H9 (cell line): ENCODE measurements at regions not wholly inside any gene's neighbourhood (a gene's known extent, or its start where the extent isn't known, plus 50 kb on each side); places are given as distances from the start of the nearest gene placed in this dataset.

Experiments
- DNase-seq: peaks from one replicate; pipeline ENCODE4 v3.0.0-alpha.2; 2017
- H2AFZ ChIP-seq: one replicate; pipeline ENCODE4 v1.6.1; 2013; ENCODE audit warnings: mild to moderate bottlenecking, low read length, control low read depth, moderate library complexity
- H2AK5ac ChIP-seq: 2 replicates; pipeline ENCODE4 v1.6.1; 2013; ENCODE audit warnings: low read length, control low read depth, mixed read lengths; ENCODE audit not compliant: insufficient read length
- H2BK120ac ChIP-seq: one replicate; pipeline ENCODE4 v1.6.1; 2013; ENCODE audit warnings: low read depth, mild to moderate bottlenecking, low read length, control low read depth, inconsistent platforms; ENCODE audit not compliant: poor library complexity, severe bottlenecking
- H2BK12ac ChIP-seq: 2 replicates; pipeline ENCODE4 v1.6.1; 2013; ENCODE audit warnings: low read length, control low read depth, mixed read lengths, low read depth; ENCODE audit not compliant: insufficient read length
- H2BK15ac ChIP-seq: 2 replicates; pipeline ENCODE4 v1.6.1; 2013; ENCODE audit warnings: low read depth, low read length, control low read depth
- H2BK20ac ChIP-seq: one replicate; pipeline ENCODE4 v1.6.1; 2013; ENCODE audit warnings: low read depth, mild to moderate bottlenecking, low read length, control low read depth, inconsistent platforms; ENCODE audit not compliant: poor library complexity, severe bottlenecking
- H2BK5ac ChIP-seq: 2 replicates; pipeline ENCODE4 v1.6.1; 2013; ENCODE audit warnings: low read length, control low read depth, mixed read lengths; ENCODE audit not compliant: insufficient read length
- H3K14ac ChIP-seq: 2 replicates; pipeline ENCODE4 v1.6.1; 2013; ENCODE audit warnings: low read length, control low read depth; ENCODE audit not compliant: insufficient read depth
- H3K18ac ChIP-seq: 2 replicates; pipeline ENCODE4 v1.6.1; 2013; ENCODE audit warnings: low read depth, mild to moderate bottlenecking, mixed read lengths, low read length, control low read depth; ENCODE audit not compliant: insufficient read length
- H3K23ac ChIP-seq: 2 replicates; pipeline ENCODE4 v1.6.1; 2013; ENCODE audit warnings: low read length, control low read depth, mixed read lengths, low read depth; ENCODE audit not compliant: insufficient read length
- H3K23me2 ChIP-seq: 2 replicates; pipeline ENCODE4 v1.6.1; 2013; ENCODE audit warnings: low read depth, mild to moderate bottlenecking, mixed read lengths, low read length, control low read depth; ENCODE audit not compliant: insufficient read length, poor library complexity, severe bottlenecking
- H3K27ac ChIP-seq: 2 replicates; pipeline ENCODE4 v1.5.1; 2013; ENCODE audit warnings: low read length, control low read depth, mixed read lengths, low read depth; ENCODE audit not compliant: insufficient read length
- H3K27me3 ChIP-seq: 2 replicates; pipeline ENCODE4 v1.6.1; 2013; ENCODE audit warnings: low read length, control low read depth, inconsistent platforms; ENCODE audit not compliant: insufficient read depth
- H3K4ac ChIP-seq: 2 replicates; pipeline ENCODE4 v1.6.1; 2013; ENCODE audit warnings: low read depth, mild to moderate bottlenecking, control low read depth, inconsistent platforms, low read length, moderate library complexity
- H3K4me1 ChIP-seq: 2 replicates; pipeline ENCODE4 v1.6.1; 2013; ENCODE audit warnings: low read length, control low read depth, inconsistent platforms; ENCODE audit not compliant: insufficient read depth
- H3K4me2 ChIP-seq: 2 replicates; pipeline ENCODE4 v1.6.1; 2013; ENCODE audit warnings: low read length, control low read depth, mixed read lengths; ENCODE audit not compliant: insufficient read length, insufficient read depth
- H3K56ac ChIP-seq: 2 replicates; pipeline ENCODE4 v1.6.1; 2013; ENCODE audit warnings: low read depth, mild to moderate bottlenecking, mixed read lengths, low read length, control low read depth; ENCODE audit not compliant: insufficient read length
- H3K79me1 ChIP-seq: 2 replicates; pipeline ENCODE4 v1.6.1; 2013; ENCODE audit warnings: low read depth, mild to moderate bottlenecking, moderate library complexity, low read length, control low read depth, inconsistent platforms; ENCODE audit not compliant: insufficient read depth, poor library complexity, severe bottlenecking
- H3K79me2 ChIP-seq: 2 replicates; pipeline ENCODE4 v1.6.1; 2013; ENCODE audit warnings: low read length, control low read depth, inconsistent platforms; ENCODE audit not compliant: insufficient read depth
- H3K9ac ChIP-seq: 2 replicates; pipeline ENCODE4 v1.6.1; 2013; ENCODE audit warnings: low read length, control low read depth, mixed read lengths; ENCODE audit not compliant: insufficient read length; ENCODE audit errors: extremely low read depth
- H3K9me3 ChIP-seq: one replicate; pipeline ENCODE4 v1.6.1; 2013; ENCODE audit warnings: low read depth, low read length, inconsistent platforms; ENCODE audit not compliant: control insufficient read depth
- H3T11ph ChIP-seq: one replicate; pipeline ENCODE4 v1.6.1; 2013; ENCODE audit warnings: mild to moderate bottlenecking, low read length, control low read depth, inconsistent platforms
- H4K20me1 ChIP-seq: one replicate; pipeline ENCODE4 v1.6.1; 2013; ENCODE audit not compliant: control insufficient read depth, insufficient read length, insufficient read depth
- H4K5ac ChIP-seq: 2 replicates; pipeline ENCODE4 v1.6.1; 2013; ENCODE audit warnings: low read depth, mild to moderate bottlenecking, mixed read lengths, low read length, control low read depth; ENCODE audit not compliant: insufficient read length
- H4K8ac ChIP-seq: replicated peaks from 2 replicates; pipeline ENCODE4 v1.6.1; 2013; ENCODE audit warnings: low read length, control low read depth, mixed read lengths, low read depth; ENCODE audit not compliant: insufficient read length
- H4K91ac ChIP-seq: 2 replicates; pipeline ENCODE4 v1.6.1; 2013; ENCODE audit warnings: low read depth, mild to moderate bottlenecking, moderate library complexity, mixed read lengths, low read length, control low read depth; ENCODE audit not compliant: insufficient read length
- H3K27ac Mint-ChIP-seq, 3 experiments: 2 replicates in 2 of 3; 3 replicates in 1 of 3; pipeline ENCODE4 v1.8.0; 2020 to 2021; ENCODE audit warnings: mixed read lengths in 3 of 3, mild to moderate bottlenecking in 1 of 3, moderate library complexity in 1 of 3
- H3K27me3 Mint-ChIP-seq: 2 replicates; pipeline ENCODE4 v1.8.0; 2021; ENCODE audit warnings: low read depth, mild to moderate bottlenecking, moderate library complexity, mixed read lengths
- H3K36me3 Mint-ChIP-seq, 3 experiments: 2 replicates in 2 of 3; 3 replicates in 1 of 3; pipeline ENCODE4 v1.8.0; 2020 to 2021; ENCODE audit warnings: low read depth in 3 of 3, mixed read lengths in 3 of 3; ENCODE audit not compliant: insufficient read depth in 1 of 3
- H3K4me1 Mint-ChIP-seq, 2 experiments: 2 replicates each; pipeline ENCODE4 v1.8.0; 2020; ENCODE audit warnings: mixed read lengths in 2 of 2
- H3K4me3 Mint-ChIP-seq, 2 experiments: 2 replicates in 1 of 2; 3 replicates in 1 of 2; pipeline ENCODE4 v1.8.0; 2020 to 2021; ENCODE audit warnings: mild to moderate bottlenecking in 2 of 2, mixed read lengths in 2 of 2, moderate library complexity in 1 of 2
- H3K9me3 Mint-ChIP-seq, 2 experiments: 2 replicates in 1 of 2; 3 replicates in 1 of 2; pipeline ENCODE4 v1.8.0; 2020; ENCODE audit warnings: mild to moderate bottlenecking in 2 of 2, mixed read lengths in 2 of 2, moderate library complexity in 1 of 2
- CTCF ChIP-seq: fragments of 200-600 bp; sonication (generic); conservative IDR thresholded peaks from 3 replicates; pipeline ENCODE4 v1.8.0; 2021; ENCODE audit warnings: antibody characterized with exemption, mild to moderate bottlenecking
- WGBS: extraction: QIAGEN DNeasy Blood & Tissue Kit; methylation state at CpG from one replicate; pipeline ENCODE4 v1.1.7; 2013; ENCODE audit warnings: missing lambda C conversion rate, low lambda C conversion rate, mixed read lengths; ENCODE audit not compliant: insufficient read length; ENCODE audit errors: extremely low coverage; 5-methylcytosine and 5-hydroxymethylcytosine counted together

DNA sequence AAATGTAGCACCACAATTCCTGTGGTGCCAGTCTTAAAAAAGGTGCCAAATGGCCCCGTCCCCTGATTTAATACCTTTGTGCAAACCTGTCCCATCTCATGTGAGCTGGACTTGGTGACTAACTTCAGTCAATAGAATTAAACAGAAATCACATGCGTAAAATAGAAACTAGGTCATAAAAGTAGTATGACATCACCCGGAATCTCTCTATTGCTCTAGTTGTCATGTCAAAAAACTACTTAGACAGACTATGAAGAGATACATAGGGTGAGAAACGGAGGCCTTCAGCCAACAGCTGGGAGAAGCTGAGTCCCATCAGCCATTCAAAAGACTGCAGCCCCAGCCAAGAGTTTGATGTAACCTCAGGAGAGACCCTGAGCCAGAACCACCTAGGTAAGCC is 293.5 kb upstream of the HS3ST1 start:
- Histone ChIP-seq H3K4ac (no peak overlapping the region), H3K4me2 (no peak overlapping the region), H3K56ac (no peak overlapping the region), H3K79me1 (no peaks in the 10 kb centered on the region), H3K18ac (no peak overlapping the region), H4K20me1 (no peaks in the 10 kb centered on the region), H3K23me2 (no peaks in the 10 kb centered on the region), H2AK5ac (no peak overlapping the region), H2BK5ac (no peak overlapping the region), H3K23ac (no peak overlapping the region), H3K27ac (no peak overlapping the region), H4K8ac (no peak overlapping the region), H2BK15ac (no peak overlapping the region), H2BK12ac (no peak overlapping the region), H3K27me3 (no peaks in the 10 kb centered on the region), H3K9ac (no peak overlapping the region), H3K79me2 (no peaks in the 10 kb centered on the region), H3K14ac (no peak overlapping the region), H3T11ph (no peak overlapping the region), H2AFZ (no peak overlapping the region), H4K5ac (no peak overlapping the region), H2BK120ac (no peak overlapping the region), H2BK20ac (no peak overlapping the region), H3K9me3 (no peaks in the 10 kb centered on the region), H4K91ac (no peak overlapping the region), H3K4me1 (no peaks in the 10 kb centered on the region)
- H3K36me3 Mint-ChIP-seq = peaks cover 0 to 5% (median 0%) of the 10 kb centered on the region in 3 experiments; a peak in 3 of 7 replicates
- H3K27me3 Mint-ChIP-seq = no peaks in the 10 kb centered on the region
- DNase-seq = no peak
- TF ChIP-seq CTCF = no peak
- no peak overlapping the region for H3K4me3 Mint-ChIP-seq
- H3K27ac Mint-ChIP-seq = no peak overlapping the region; a peak in 1 of 7 replicates
- WGBS = no CpG with 5 or more reads among the region's 4 CpGs
- H3K9me3 Mint-ChIP-seq = peaks cover 0 to 4% of the 10 kb centered on the region in 2 experiments; a peak in 3 of 5 replicates
- no peaks in the 10 kb centered on the region for H3K4me1 Mint-ChIP-seq
